ENCODE measurements at regions not wholly inside any gene's neighbourhood (a gene's known extent, or its start where the extent isn't known, plus 50 kb on each side); places are given as distances from the start of the nearest gene placed in this dataset.

DNA sequence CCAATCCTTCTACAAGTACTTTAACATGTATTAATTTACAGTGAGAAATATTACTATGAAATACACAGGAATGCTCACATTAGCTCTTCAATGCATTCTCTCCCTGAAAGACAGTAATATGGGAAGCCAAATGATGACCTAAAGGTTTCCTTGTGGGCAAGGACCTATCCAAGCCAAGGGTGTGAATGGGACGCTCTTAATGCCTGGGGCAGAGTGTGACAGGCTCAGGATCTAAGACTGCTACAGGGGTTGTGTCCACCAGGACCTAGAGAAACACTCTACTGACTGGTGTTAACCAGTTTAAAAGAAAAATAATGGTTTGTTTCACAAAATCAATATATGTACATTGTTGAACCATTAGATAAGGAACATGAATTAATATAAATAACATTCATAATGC, 158.7 kb downstream of the FGF1 start:
- TF ChIP-seq EZH2 (IDR thresholded peaks at IDR 0.05; ENCODE audit: borderline replicate concordance, low read depth, low read length, severe bottlenecking) (no peak), POLR2A (IDR thresholded peaks at IDR 0.05; ENCODE audit: low read depth, low read length) (no peak), JUN (IDR thresholded peaks at IDR 0.05; ENCODE audit: borderline replicate concordance, insufficient read depth, insufficient read length, low read depth) (no peak), FOS (IDR thresholded peaks at IDR 0.05; ENCODE audit: borderline replicate concordance, insufficient read depth, low read length) (no peak)
- TF ChIP-seq, protein P1, sequence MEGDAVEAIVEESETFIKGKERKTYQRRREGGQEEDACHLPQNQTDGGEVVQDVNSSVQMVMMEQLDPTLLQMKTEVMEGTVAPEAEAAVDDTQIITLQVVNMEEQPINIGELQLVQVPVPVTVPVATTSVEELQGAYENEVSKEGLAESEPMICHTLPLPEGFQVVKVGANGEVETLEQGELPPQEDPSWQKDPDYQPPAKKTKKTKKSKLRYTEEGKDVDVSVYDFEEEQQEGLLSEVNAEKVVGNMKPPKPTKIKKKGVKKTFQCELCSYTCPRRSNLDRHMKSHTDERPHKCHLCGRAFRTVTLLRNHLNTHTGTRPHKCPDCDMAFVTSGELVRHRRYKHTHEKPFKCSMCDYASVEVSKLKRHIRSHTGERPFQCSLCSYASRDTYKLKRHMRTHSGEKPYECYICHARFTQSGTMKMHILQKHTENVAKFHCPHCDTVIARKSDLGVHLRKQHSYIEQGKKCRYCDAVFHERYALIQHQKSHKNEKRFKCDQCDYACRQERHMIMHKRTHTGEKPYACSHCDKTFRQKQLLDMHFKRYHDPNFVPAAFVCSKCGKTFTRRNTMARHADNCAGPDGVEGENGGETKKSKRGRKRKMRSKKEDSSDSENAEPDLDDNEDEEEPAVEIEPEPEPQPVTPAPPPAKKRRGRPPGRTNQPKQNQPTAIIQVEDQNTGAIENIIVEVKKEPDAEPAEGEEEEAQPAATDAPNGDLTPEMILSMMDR (IDR thresholded peaks at IDR 0.05; ENCODE audit: extremely low read depth in 1 of 2, insufficient read depth in 1 of 2, low read depth in 1 of 2, low read length in 2 of 2) = no peak
- TF ChIP-seq, protein P2, sequence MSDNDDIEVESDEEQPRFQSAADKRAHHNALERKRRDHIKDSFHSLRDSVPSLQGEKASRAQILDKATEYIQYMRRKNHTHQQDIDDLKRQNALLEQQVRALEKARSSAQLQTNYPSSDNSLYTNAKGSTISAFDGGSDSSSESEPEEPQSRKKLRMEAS (IDR thresholded peaks at IDR 0.05; ENCODE audit: insufficient read depth, insufficient read length) = no peak
